ENCODE measurements at regions not wholly inside any gene's neighbourhood (a gene's known extent, or its start where the extent isn't known, plus 50 kb on each side); places are given as distances from the start of the nearest gene placed in this dataset.
"Not testable (repeated sequence)": the region's sequence is repeated elsewhere in the genome, so short reads cannot be mapped to it uniquely, and the experiment has no call there.

GRCh38 chr1:188986745-188987417 is 1490.8 kb downstream of the BRINP3 start:
- DNase-seq (ENCODE audit: low read depth, low spot score): no peak

- DNase-seq (ENCODE audit: low read depth, low spot score): no peak
These were observed 1489.1 kb downstream of the BRINP3 start for GRCh38 chr1:188988589-188988988.

- DNase-seq (ENCODE audit: low read depth, low spot score): no peak
These were observed 1486.3 kb downstream of the BRINP3 start for GRCh38 chr1:188991221-188991930.

GRCh38 chr1:189007824-189008223 is 1469.8 kb downstream of the BRINP3 start:
- DNase-seq (ENCODE audit: low read depth, low spot score): no peak

- DNase-seq (ENCODE audit: low read depth, low spot score): no peak
These were observed 1456.1 kb downstream of the BRINP3 start for GRCh38 chr1:189021577-189021976.

GRCh38 chr1:189022015-189022414 is 1455.6 kb downstream of the BRINP3 start:
- no peak for DNase-seq (ENCODE audit: low read depth, low spot score)

- no peak for DNase-seq (ENCODE audit: low read depth, low spot score)
These were observed 1450.2 kb downstream of the BRINP3 start for GRCh38 chr1:189027512-189027911.

GRCh38 chr1:189033169-189033568 is 1444.5 kb downstream of the BRINP3 start:
- no peak for DNase-seq (ENCODE audit: low read depth, low spot score)

- DNase-seq (ENCODE audit: low read depth, low spot score): no peak
These were observed 1441.0 kb downstream of the BRINP3 start for GRCh38 chr1:189036628-189037027.

GRCh38 chr1:189046127-189046526 is 1431.5 kb downstream of the BRINP3 start:
- DNase-seq (ENCODE audit: low read depth, low spot score): no peak

- no peak for DNase-seq (ENCODE audit: low read depth, low spot score)
These were observed 1392.9 kb downstream of the BRINP3 start for GRCh38 chr1:189084811-189085210.

GRCh38 chr1:189103956-189104355 is 1373.7 kb downstream of the BRINP3 start:
- no peak for DNase-seq (ENCODE audit: low read depth, low spot score)

GRCh38 chr1:189117072-189117770 is 1360.4 kb downstream of the BRINP3 start:
- no peak for DNase-seq (ENCODE audit: low read depth, low spot score)

GRCh38 chr1:189121941-189122340 is 1355.7 kb downstream of the BRINP3 start:
- no peak for DNase-seq (ENCODE audit: low read depth, low spot score)

GRCh38 chr1:189125694-189126093 is 1352.0 kb downstream of the BRINP3 start:
- no peak for DNase-seq (ENCODE audit: low read depth, low spot score)

- DNase-seq (ENCODE audit: low read depth, low spot score): no peak
These were observed 1346.1 kb downstream of the BRINP3 start for GRCh38 chr1:189131576-189131975.

GRCh38 chr1:189139748-189140147 is 1337.9 kb downstream of the BRINP3 start:
- DNase-seq (ENCODE audit: low read depth, low spot score): not testable (repeated sequence)

- no peak for DNase-seq (ENCODE audit: low read depth, low spot score)
These were observed 1336.6 kb downstream of the BRINP3 start for GRCh38 chr1:189141056-189141455.

GRCh38 chr1:189149547-189150375 is 1327.9 kb downstream of the BRINP3 start:
- peak; percentile 40 for DNase-seq (ENCODE audit: low read depth, low spot score)

GRCh38 chr1:189150624-189151023 is 1327.0 kb downstream of the BRINP3 start:
- DNase-seq (ENCODE audit: low read depth, low spot score): no peak

- no peak for DNase-seq (ENCODE audit: low read depth, low spot score)
These were observed 1326.3 kb downstream of the BRINP3 start for GRCh38 chr1:189151361-189151760.

GRCh38 chr1:189152685-189153084 is 1325.0 kb downstream of the BRINP3 start:
- DNase-seq (ENCODE audit: low read depth, low spot score): no peak
